IMR-90 (cell line): ENCODE measurements at regions not wholly inside any gene's neighbourhood (a gene's known extent, or its start where the extent isn't known, plus 50 kb on each side); places are given as distances from the start of the nearest gene placed in this dataset.

Source experiments
- ATAC-seq: fragments of 200-7000 bp; cut with Tn5 transposase; 2 replicates; pipeline ENCODE4 v1.9.1; 2020; ENCODE audit warnings: low read depth, mild to moderate bottlenecking, moderate library complexity
- BruUV-seq: library from RNA; stranded (reverse); fragments of 400-500 nt; replicated peaks from 2 replicates; lab custom pipeline; 2021; lab: Mats Ljungman, UMichigan
- CTCF ChIA-PET: fragments of 300-600 bp; formaldehyde crosslinking; extraction: SDS; loops from one replicate; lab custom pipeline; 2021; ENCODE audit warnings: antibody characterized with exemption; lab: Yijun Ruan, JAX
- POLR2A ChIA-PET: fragments of 300-600 bp; sonication (Branson Sonifier 250); formaldehyde crosslinking; loops from one replicate; lab custom pipeline; 2022; ENCODE audit warnings: antibody characterized with exemption; ENCODE audit not compliant: unreplicated experiment; lab: Charles Lee
- DNase-seq: peaks from one replicate; pipeline ENCODE4 v3.0.0; 2013
- H2AFZ ChIP-seq: replicated peaks from 2 replicates; pipeline ENCODE3; 2013; ENCODE audit warnings: low read length, mild to moderate bottlenecking; ENCODE audit not compliant: poor library complexity
- H2AK5ac ChIP-seq: 2 replicates; pipeline ENCODE4 v1.6.1; 2013; ENCODE audit warnings: low read depth, low read length, inconsistent platforms
- H2AK9ac ChIP-seq: replicated peaks from 2 replicates; pipeline ENCODE3; 2013; ENCODE audit warnings: mild to moderate bottlenecking, low read depth, low read length, moderate library complexity; ENCODE audit not compliant: poor library complexity
- H2BK120ac ChIP-seq: 2 replicates; pipeline ENCODE4 v1.6.1; 2013; ENCODE audit warnings: low read depth, low read length, inconsistent platforms
- H2BK15ac ChIP-seq: 3 replicates; pipeline ENCODE4 v1.6.1; 2013; ENCODE audit warnings: low read depth, low read length, inconsistent platforms
- H2BK20ac ChIP-seq: 2 replicates; pipeline ENCODE4 v1.6.1; 2013; ENCODE audit warnings: low read depth, mild to moderate bottlenecking, inconsistent platforms, low read length, moderate library complexity
- H2BK5ac ChIP-seq: 2 replicates; pipeline ENCODE4 v1.6.1; 2013; ENCODE audit warnings: mild to moderate bottlenecking, low read depth, low read length, inconsistent platforms; ENCODE audit not compliant: poor library complexity, severe bottlenecking
- H3K14ac ChIP-seq: replicated peaks from 2 replicates; pipeline ENCODE4 v1.6.1; 2013; ENCODE audit warnings: low read depth, low read length, inconsistent platforms
- H3K18ac ChIP-seq: 2 replicates; pipeline ENCODE4 v1.6.1; 2013; ENCODE audit warnings: low read depth, low read length, control low read depth
- H3K23ac ChIP-seq: 2 replicates; pipeline ENCODE4 v1.6.1; 2013; ENCODE audit warnings: low read depth, low read length, inconsistent platforms
- H3K27ac ChIP-seq: 2 replicates; pipeline ENCODE4 v1.5.1; 2013; ENCODE audit warnings: mild to moderate bottlenecking, control low read depth, low read length; ENCODE audit not compliant: insufficient read depth
- H3K27me3 ChIP-seq: 2 replicates; pipeline ENCODE4 v1.6.1; 2013; ENCODE audit warnings: low read length; ENCODE audit not compliant: control insufficient read depth, insufficient read depth
- H3K36me3 ChIP-seq: 2 replicates; pipeline ENCODE4 v1.6.1; 2013; ENCODE audit warnings: low read length, mixed read lengths; ENCODE audit not compliant: control insufficient read depth, insufficient read depth
- H3K4ac ChIP-seq: 2 replicates; pipeline ENCODE4 v1.6.1; 2013; ENCODE audit warnings: low read depth, low read length, inconsistent platforms
- H3K4me1 ChIP-seq: 2 replicates; pipeline ENCODE4 v1.6.1; 2013; ENCODE audit warnings: low read length, mixed read lengths; ENCODE audit not compliant: control insufficient read depth, insufficient read depth
- H3K4me2 ChIP-seq: 2 replicates; pipeline ENCODE4 v1.6.1; 2013; ENCODE audit warnings: low read depth, mild to moderate bottlenecking, control low read depth, low read length, moderate library complexity
- H3K4me3 ChIP-seq: 2 replicates; pipeline ENCODE4 v1.5.1; 2013; ENCODE audit warnings: low read depth, mild to moderate bottlenecking, control low read depth, low read length, moderate library complexity; ENCODE audit not compliant: insufficient read depth
- H3K56ac ChIP-seq: 2 replicates; pipeline ENCODE4 v1.6.1; 2013; ENCODE audit warnings: low read length, inconsistent platforms; ENCODE audit not compliant: insufficient read depth; ENCODE audit errors: extremely low read depth
- H3K79me1 ChIP-seq, 2 experiments: 2 replicates each; pipeline ENCODE4 v1.6.1; 2013; ENCODE audit warnings: low read length in 2 of 2, inconsistent platforms in 1 of 2, low read depth in 1 of 2
- H3K9ac ChIP-seq: 2 replicates; pipeline ENCODE4 v1.6.1; 2013; ENCODE audit warnings: low read depth, low read length, control low read depth
- H3K9me1 ChIP-seq: 2 replicates; pipeline ENCODE4 v1.6.1; 2013; ENCODE audit warnings: low read length, inconsistent platforms; ENCODE audit not compliant: insufficient read depth
- H3K9me3 ChIP-seq: 2 replicates; pipeline ENCODE4 v1.6.1; 2013; ENCODE audit warnings: low read length; ENCODE audit not compliant: control insufficient read depth, insufficient read depth
- H4K20me1 ChIP-seq: 2 replicates; pipeline ENCODE4 v1.6.1; 2013; ENCODE audit warnings: low read length, inconsistent platforms; ENCODE audit not compliant: insufficient read depth
- H4K5ac ChIP-seq: 2 replicates; pipeline ENCODE4 v1.6.1; 2013; ENCODE audit warnings: mild to moderate bottlenecking, low read depth, low read length, control low read depth
- H4K8ac ChIP-seq, 2 experiments: 2 replicates each; pipeline ENCODE4 v1.6.1; 2013; ENCODE audit warnings: low read depth in 2 of 2, low read length in 2 of 2, control low read depth in 1 of 2, inconsistent platforms in 1 of 2
- H4K91ac ChIP-seq: 2 replicates; pipeline ENCODE4 v1.6.1; 2013; ENCODE audit warnings: low read depth, low read length, inconsistent platforms; ENCODE audit not compliant: insufficient read depth
- BHLHE40 ChIP-seq: fragments of 150-350 bp; IDR thresholded peaks from 2 replicates; pipeline ENCODE4 v1.6.1; 2016; ENCODE audit warnings: mild to moderate bottlenecking, low read depth, low read length
- CEBPB ChIP-seq: IDR thresholded peaks from 2 replicates; pipeline ENCODE4 v1.6.1; 2012; ENCODE audit warnings: low read depth, low read length, improper control_type of control experiment
- CHD1 ChIP-seq: IDR thresholded peaks from 2 replicates; pipeline ENCODE4 v1.6.1; 2012; ENCODE audit warnings: low read depth, low read length, improper control_type of control experiment
- CTCF ChIP-seq: conservative IDR thresholded peaks from 2 replicates; pipeline ENCODE4 v1.5.1; 2012; ENCODE audit warnings: mild to moderate bottlenecking, low read depth, low read length, improper control_type of control experiment
- ELK1 ChIP-seq: fragments of 150-350 bp; IDR thresholded peaks from 2 replicates; pipeline ENCODE4 v1.6.1; 2016; ENCODE audit warnings: low read depth, mild to moderate bottlenecking, low read length, moderate library complexity, borderline replicate concordance
- FOS ChIP-seq: fragments of 150-350 bp; IDR thresholded peaks from 2 replicates; pipeline ENCODE4 v1.6.1; 2016; ENCODE audit warnings: low read depth, low read length
- MAFK ChIP-seq: IDR thresholded peaks from 2 replicates; pipeline ENCODE4 v1.6.1; 2012; ENCODE audit warnings: low read depth, low read length, improper control_type of control experiment
- MAZ ChIP-seq: IDR thresholded peaks from 2 replicates; pipeline ENCODE4 v1.6.1; 2012; ENCODE audit warnings: low read depth, mild to moderate bottlenecking, low read length, improper control_type of control experiment, moderate library complexity, borderline replicate concordance
- MXI1 ChIP-seq: IDR thresholded peaks from 2 replicates; pipeline ENCODE4 v1.6.1; 2012; ENCODE audit warnings: low read depth, mild to moderate bottlenecking, low read length, moderate library complexity, borderline replicate concordance
- NFE2L2 ChIP-seq: fragments of 150-350 bp; IDR thresholded peaks from 2 replicates; pipeline ENCODE4 v1.6.1; 2016; ENCODE audit warnings: low read depth, mild to moderate bottlenecking, low read length
- POLR2A ChIP-seq: IDR thresholded peaks from 2 replicates; pipeline ENCODE4 v1.6.1; 2012; ENCODE audit warnings: mild to moderate bottlenecking, low read depth, low read length
- RAD21 ChIP-seq: IDR thresholded peaks from 2 replicates; pipeline ENCODE4 v1.6.1; 2012; ENCODE audit warnings: low read length, improper control_type of control experiment
- RCOR1 ChIP-seq: IDR thresholded peaks from 2 replicates; pipeline ENCODE4 v1.6.1; 2012; ENCODE audit warnings: mild to moderate bottlenecking, low read length, improper control_type of control experiment; ENCODE audit not compliant: insufficient replicate concordance
- RFX5 ChIP-seq: IDR thresholded peaks from 2 replicates; pipeline ENCODE4 v1.8.0; 2012; ENCODE audit warnings: low read depth, mild to moderate bottlenecking, low read length, moderate library complexity
- SMC3 ChIP-seq: fragments of 150-350 bp; IDR thresholded peaks from 2 replicates; pipeline ENCODE4 v1.6.1; 2016; ENCODE audit warnings: low read depth, mild to moderate bottlenecking, antibody characterized with exemption, low read length, moderate library complexity
- USF2 ChIP-seq: fragments of 150-350 bp; IDR thresholded peaks from 2 replicates; pipeline ENCODE4 v1.6.1; 2017; ENCODE audit warnings: mild to moderate bottlenecking, antibody characterized with exemption, low read length, low read depth
- WGBS, 2 experiments: methylation state at CpG; one replicate each; pipeline versions ENCODE4 v1.1.5 to v1.1.7; 2013; ENCODE audit warnings: missing lambda C conversion rate in 2 of 2; ENCODE audit not compliant: insufficient read length in 1 of 2; ENCODE audit errors: extremely low coverage in 2 of 2; 5-methylcytosine and 5-hydroxymethylcytosine counted together
- dilution Hi-C: fragments of 300-500 bp; cut with HindIII; formaldehyde crosslinking; loops from one replicate; pipeline ENCODE4 v1.14.3; 2018; ENCODE audit warnings: low sequenced_read_pairs; ENCODE audit not compliant: unreplicated experiment
- in situ Hi-C: fragments of 300-500 bp; cut with MboI; formaldehyde crosslinking; loops from 3 replicates; pipeline ENCODE4 v1.14.3; 2019; ENCODE audit warnings: low sequenced_read_pairs, inconsistent platforms, mixed read lengths
- intact Hi-C: fragments of 100-400 bp; cut with micrococcal nuclease; formaldehyde crosslinking; loops from 2 replicates; pipeline ENCODE4 v1.10.0; 2022

GRCh38 chr9:89747596-89747995, 142.8 kb downstream of the GADD45G start:
- Histone ChIP-seq H3K56ac (no peak overlapping the region), H2BK15ac (no peak overlapping the region), H4K5ac (no peak overlapping the region), H3K27ac (no peak overlapping the region), H3K4ac (no peak overlapping the region), H3K9me3 (peaks cover 2% of the 10 kb centered on the region; the same call in 1 of the 2 replicates), H3K23ac (no peak overlapping the region), H2AFZ (no peak overlapping the region), H3K27me3 (no peaks in the 10 kb centered on the region; the same call in 1 of the 2 replicates), H2BK20ac (no peak overlapping the region), H4K91ac (no peak overlapping the region), H2AK9ac (no peak overlapping the region), H4K8ac (no peak overlapping the region), H3K4me3 (no peak overlapping the region), H3K4me1 (no peaks in the 10 kb centered on the region), H3K14ac (no peak overlapping the region), H3K18ac (no peak overlapping the region), H2BK5ac (no peak overlapping the region), H3K4me2 (no peak overlapping the region), H4K20me1 (no peaks in the 10 kb centered on the region), H3K79me1 (no peaks in the 10 kb centered on the region), H3K36me3 (no peaks in the 10 kb centered on the region), H3K9ac (no peak overlapping the region), H2AK5ac (no peak overlapping the region), H3K9me1 (no peaks in the 10 kb centered on the region), H2BK120ac (no peak overlapping the region)
- intact Hi-C loops (no loop called here), in situ Hi-C loops (no loop called here), dilution Hi-C loops (no loop called here)
- DNase-seq: no peak
- POLR2A ChIA-PET: no interaction called here
- CTCF ChIA-PET: no interaction called here
- 78% methylated on average over 7 of the region's 13 CpGs; no CpG with 5 or more reads in 1 of the 2 experiments for WGBS, 2 experiments
- no peak for ATAC-seq
- BruUV-seq: no TSS peak
- no peak for TF ChIP-seq BHLHE40
- no peak for TF ChIP-seq FOS
- no peak for TF ChIP-seq MXI1
- TF ChIP-seq ELK1: no peak
- TF ChIP-seq MAFK: no peak
- TF ChIP-seq POLR2A: no peak
- TF ChIP-seq RFX5: no peak
- TF ChIP-seq CEBPB: no peak
- TF ChIP-seq SMC3: no peak
- TF ChIP-seq MAZ: no peak
- no peak for TF ChIP-seq USF2
- no peak for TF ChIP-seq RAD21
- no peak for TF ChIP-seq CHD1
- no peak for TF ChIP-seq NFE2L2
- no peak for TF ChIP-seq CTCF
- no peak for TF ChIP-seq RCOR1
